Thyroid gland (tissue), 4 donors: ENCODE measurements at regions not wholly inside any gene's neighbourhood (a gene's known extent, or its start where the extent isn't known, plus 50 kb on each side); places are given as distances from the start of the nearest gene placed in this dataset.

Experiments
- DNase-seq, 2 donors: peaks; one replicate each; pipeline ENCODE4 v3.0.0-alpha.2; 2019
- H3K27ac ChIP-seq, 3 donors: fragments of 200-600 bp; sonication (generic); 1 replicate in 2 of 3; 2 replicates in 1 of 3; pipeline ENCODE4 v1.5.1; 2016 to 2019; ENCODE audit warnings: mild to moderate bottlenecking in 1 of 3, moderate library complexity in 1 of 3
- H3K27me3 ChIP-seq: fragments of 200-600 bp; sonication (generic); one replicate; pipeline ENCODE4 v1.5.1; 2019
- H3K36me3 ChIP-seq, 2 donors: fragments of 200-600 bp; sonication (generic); one replicate each; pipeline ENCODE4 v1.5.1; 2016 to 2019
- H3K4me1 ChIP-seq, 2 donors: fragments of 200-600 bp; sonication (generic); one replicate each; pipeline ENCODE4 v1.5.1; 2017 to 2019
- H3K4me3 ChIP-seq, 3 donors: fragments of 200-600 bp; sonication (generic); replicated peaks in 1 of 3; 1 replicate in 2 of 3; 2 replicates in 1 of 3; pipeline ENCODE4 v1.5.1; 2016; ENCODE audit warnings: mild to moderate bottlenecking in 1 of 3
- H3K9me3 ChIP-seq: fragments of 200-600 bp; sonication (generic); one replicate; pipeline ENCODE4 v1.5.1; 2017
- CTCF ChIP-seq, 6 experiments: fragments of 200-600 bp in 3 of 6; fragments of 450-650 bp in 3 of 6; sonication (generic) in 3 of 6; IDR thresholded peaks; one replicate each; pipeline ENCODE4 v1.5.1; 2016 to 2019; ENCODE audit warnings: antibody characterized with exemption in 6 of 6, mild to moderate bottlenecking in 2 of 6, inconsistent platforms in 1 of 6, moderate library complexity in 1 of 6
- POLR2A ChIP-seq, 2 donors: fragments of 450-650 bp; IDR thresholded peaks; one replicate each; pipeline ENCODE4 v1.6.1; 2017; ENCODE audit warnings: antibody characterized with exemption in 2 of 2, mild to moderate bottlenecking in 2 of 2, moderate library complexity in 1 of 2
- WGBS, 2 donors: methylation state at CpG; one replicate each; pipeline ENCODE4 v1.1.5; 2017; 5-methylcytosine and 5-hydroxymethylcytosine counted together
- intact Hi-C: fragments of 100-400 bp; cut with DNase I; formaldehyde crosslinking; loops from one replicate; pipeline ENCODE4 v1.15.1; 2023

DNA sequence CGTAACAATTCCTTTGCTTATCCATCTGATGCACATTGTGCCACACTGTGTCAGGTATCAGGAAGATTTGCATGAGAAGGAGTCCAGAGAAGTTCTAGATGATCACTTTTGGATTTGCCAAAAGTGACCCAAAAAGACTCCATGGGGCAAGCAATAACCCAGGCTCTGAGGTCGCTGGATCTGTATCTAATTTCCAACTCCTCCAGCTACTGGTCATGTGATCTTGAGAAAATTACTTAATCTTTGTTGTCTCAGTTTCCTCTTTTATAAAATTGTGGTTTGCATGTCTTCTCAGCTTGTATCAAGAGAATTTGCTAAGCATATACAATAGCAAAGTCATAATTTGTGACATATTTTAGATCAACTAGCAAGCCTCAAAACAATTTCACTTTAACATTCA, 61.3 kb upstream of the ITGA4 start:
- Histone ChIP-seq H3K36me3 (no peaks in the 10 kb centered on the region), H3K27ac (no peak overlapping the region), H3K4me3 (no peak overlapping the region), H3K9me3 (no peaks in the 10 kb centered on the region), H3K4me1 (no peaks in the 10 kb centered on the region), H3K27me3 (no peaks in the 10 kb centered on the region)
- DNase-seq: no peak
- WGBS, 2 donors: 75 to 98% methylated on average over 2 of the region's 2 CpGs
- intact Hi-C loops: no loop called here
- no peak for TF ChIP-seq POLR2A (IDR thresholded peaks at IDR 0.05)
- TF ChIP-seq CTCF (IDR thresholded peaks at IDR 0.05): no peak

DNA sequence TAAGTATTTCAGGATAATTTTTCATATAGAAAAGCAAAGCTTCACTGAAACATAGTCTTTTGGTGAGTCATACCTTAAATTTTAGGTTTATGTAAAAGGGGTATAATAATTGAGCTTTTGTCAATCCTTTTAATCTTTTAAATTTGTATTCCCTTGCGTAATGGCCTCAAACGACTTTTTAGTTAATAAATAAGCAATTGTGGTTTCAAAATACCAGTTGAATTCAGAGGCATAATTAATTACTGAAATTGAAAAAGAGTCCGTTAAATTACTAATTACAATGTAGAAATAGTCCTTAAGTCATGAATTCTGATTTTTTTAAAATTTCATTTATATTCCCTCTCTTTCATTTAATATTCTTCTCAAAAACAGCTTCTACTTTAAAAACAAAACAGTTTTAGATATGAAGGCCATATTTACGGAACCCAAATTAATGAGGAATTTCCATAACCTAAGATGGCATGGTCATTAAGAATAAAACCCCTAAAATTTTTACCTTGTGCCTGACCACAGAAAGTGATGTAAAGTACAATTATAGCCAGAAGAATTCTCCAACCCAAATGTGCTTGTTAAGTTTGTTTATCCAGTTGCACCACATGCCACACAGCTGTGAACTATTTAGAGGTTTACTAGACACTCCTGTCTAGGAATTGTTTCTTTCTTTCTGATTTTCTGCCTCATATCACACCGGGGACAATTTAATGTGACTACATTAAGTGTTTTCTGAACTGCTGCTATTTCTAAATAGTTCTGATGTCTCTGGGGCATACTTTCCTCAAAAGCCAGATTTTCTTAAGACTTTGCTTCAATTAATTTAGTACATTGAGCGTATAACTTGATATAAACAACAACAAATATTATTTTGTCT, 60.7 kb upstream of the ITGA4 start:
- Histone ChIP-seq H3K36me3 (no peaks in the 10 kb centered on the region), H3K4me3 (no peak overlapping the region), H3K9me3 (no peaks in the 10 kb centered on the region), H3K4me1 (no peaks in the 10 kb centered on the region), H3K27me3 (no peaks in the 10 kb centered on the region), H3K27ac (no peak overlapping the region)
- intact Hi-C loops: no loop called here
- no peak for TF ChIP-seq CTCF (IDR thresholded peaks at IDR 0.05)
- no peak for TF ChIP-seq POLR2A (IDR thresholded peaks at IDR 0.05)
- DNase-seq: no peak
- 72 to 87% methylated on average over 6 of the region's 6 CpGs for WGBS, 2 donors

DNA sequence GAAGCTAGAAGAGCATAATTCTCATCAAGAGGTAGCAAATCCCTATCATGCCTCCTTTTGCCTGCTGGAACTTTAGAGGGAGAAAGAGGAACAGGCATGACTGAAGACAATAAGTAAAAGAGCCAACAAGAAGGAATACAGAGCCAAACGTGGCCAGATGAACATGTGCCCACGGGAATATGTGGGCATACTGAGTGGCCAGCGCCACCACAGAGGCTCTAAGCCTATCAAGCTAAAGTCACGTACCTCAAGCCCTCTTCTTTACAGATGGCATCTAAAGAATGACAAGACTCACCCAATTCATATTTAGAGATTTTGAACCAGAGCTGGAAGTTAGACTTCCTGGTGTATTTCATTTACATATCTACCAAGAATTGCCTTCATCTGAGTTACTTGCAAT, 59.9 kb upstream of the ITGA4 start:
- no peaks in the 10 kb centered on the region for H3K4me1 ChIP-seq
- WGBS, 2 donors: 84 to 95% methylated on average over 4 of the region's 4 CpGs
- intact Hi-C loops: no loop called here
- no peak overlapping the region for H3K4me3 ChIP-seq
- H3K36me3 ChIP-seq: no peaks in the 10 kb centered on the region
- no peak for DNase-seq
- no peak overlapping the region for H3K27ac ChIP-seq
- H3K27me3 ChIP-seq: no peaks in the 10 kb centered on the region
- H3K9me3 ChIP-seq: no peaks in the 10 kb centered on the region
- TF ChIP-seq CTCF (IDR thresholded peaks at IDR 0.05) (no peak), POLR2A (IDR thresholded peaks at IDR 0.05) (no peak)

DNA sequence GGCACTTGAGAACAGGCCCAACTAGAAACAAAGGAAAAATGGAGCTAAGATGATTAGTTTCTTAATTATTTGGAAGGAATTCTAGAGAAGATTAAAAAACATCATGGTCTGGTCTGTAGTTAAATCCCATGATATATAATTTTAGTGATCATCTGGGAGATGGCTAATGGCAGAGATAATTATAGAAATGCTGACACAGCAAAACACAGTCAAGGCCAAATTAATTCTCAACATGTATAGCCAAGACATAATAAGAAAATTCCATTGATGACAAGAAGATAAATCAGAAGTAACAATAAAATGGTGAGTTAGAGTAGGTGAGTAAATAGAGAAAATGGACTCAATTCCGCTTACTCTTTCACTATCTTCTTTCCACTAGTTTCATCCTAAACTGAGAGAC, 59.2 kb upstream of the ITGA4 start:
- no peaks in the 10 kb centered on the region for H3K4me1 ChIP-seq
- WGBS, 2 donors: 91% methylated on average over 1 of the region's 1 CpG
- H3K27me3 ChIP-seq: no peaks in the 10 kb centered on the region
- no peak overlapping the region for H3K27ac ChIP-seq
- no peak for DNase-seq
- TF ChIP-seq POLR2A (IDR thresholded peaks at IDR 0.05) (no peak), CTCF (IDR thresholded peaks at IDR 0.05) (no peak)
- no peaks in the 10 kb centered on the region for H3K9me3 ChIP-seq
- no peak overlapping the region for H3K4me3 ChIP-seq
- H3K36me3 ChIP-seq: no peaks in the 10 kb centered on the region
- intact Hi-C loops: no loop called here

DNA sequence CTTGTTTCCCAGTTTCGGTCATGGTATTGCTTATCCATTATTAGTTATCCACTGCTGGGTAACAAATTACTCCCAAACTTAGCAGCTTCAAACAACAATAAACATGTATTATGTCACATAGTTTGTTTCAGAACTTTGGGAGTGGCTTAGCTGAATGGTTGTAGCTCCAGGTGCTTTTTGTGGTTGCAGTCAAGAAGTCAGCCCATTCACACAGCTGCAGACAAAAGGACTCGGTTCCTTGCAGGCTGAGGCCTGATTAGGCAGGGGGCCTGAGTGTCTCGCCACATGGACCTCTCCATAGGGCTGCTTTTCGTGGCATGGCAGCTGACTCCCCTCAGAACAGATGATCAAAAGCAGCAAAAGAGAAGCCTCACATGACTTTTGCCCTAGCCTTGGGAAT, 58.2 kb upstream of the ITGA4 start:
- intact Hi-C loops: no loop called here
- Histone ChIP-seq H3K4me3 (no peak overlapping the region), H3K4me1 (no peaks in the 10 kb centered on the region), H3K27ac (no peak overlapping the region), H3K9me3 (no peaks in the 10 kb centered on the region), H3K36me3 (no peaks in the 10 kb centered on the region), H3K27me3 (no peaks in the 10 kb centered on the region)
- WGBS, 2 donors: 96 to 100% methylated on average over 4 of the region's 4 CpGs
- DNase-seq: no peak
- TF ChIP-seq POLR2A (IDR thresholded peaks at IDR 0.05): no peak
- no peak for TF ChIP-seq CTCF (IDR thresholded peaks at IDR 0.05)
